RWPE2 (cell line): ENCODE measurements at regions not wholly inside any gene's neighbourhood (a gene's known extent, or its start where the extent isn't known, plus 50 kb on each side); places are given as distances from the start of the nearest gene placed in this dataset.

Experiments
- ATAC-seq: fragments of 200-7000 bp; cut with Tn5 transposase; 3 replicates; pipeline ENCODE4 v1.9.1; 2021; ENCODE audit warnings: low read depth
- DNase-seq: peaks from one replicate; pipeline ENCODE4 v3.0.0-alpha.2; 2020; ENCODE audit warnings: low spot score
- H3K27ac ChIP-seq: fragments of 450-650 bp; 2 replicates; pipeline ENCODE4 v1.5.1; 2017; ENCODE audit warnings: mild to moderate bottlenecking; ENCODE audit not compliant: poor library complexity, severe bottlenecking
- H3K27me3 ChIP-seq: fragments of 250-450 bp; sonication (Bioruptor Pico); 2 replicates; pipeline ENCODE4 v1.5.1; 2021; ENCODE audit warnings: mild to moderate bottlenecking, moderate library complexity; ENCODE audit not compliant: insufficient read depth, poor library complexity, severe bottlenecking
- H3K36me3 ChIP-seq: fragments of 250-450 bp; sonication (Bioruptor Pico); 2 replicates; pipeline ENCODE4 v1.5.1; 2020; ENCODE audit warnings: low read depth, mild to moderate bottlenecking, moderate library complexity
- H3K4me1 ChIP-seq: fragments of 250-450 bp; sonication (Bioruptor Pico); 2 replicates; pipeline ENCODE4 v1.5.1; 2021; ENCODE audit warnings: mild to moderate bottlenecking, moderate library complexity; ENCODE audit not compliant: insufficient read depth, poor library complexity, severe bottlenecking
- H3K4me3 ChIP-seq: fragments of 250-450 bp; sonication (Bioruptor Pico); 2 replicates; pipeline ENCODE4 v1.5.1; 2021; ENCODE audit warnings: mild to moderate bottlenecking, moderate library complexity; ENCODE audit not compliant: severe bottlenecking
- H3K9me3 ChIP-seq: fragments of 250-450 bp; sonication (Bioruptor Pico); 2 replicates; pipeline ENCODE4 v1.5.1; 2021; ENCODE audit warnings: mild to moderate bottlenecking, moderate library complexity; ENCODE audit not compliant: severe bottlenecking
- CTCF ChIP-seq: fragments of 450-650 bp; IDR thresholded peaks from one replicate; pipeline ENCODE4 v1.5.1; 2017; ENCODE audit warnings: mild to moderate bottlenecking, moderate library complexity; ENCODE audit not compliant: poor library complexity, severe bottlenecking

GRCh38 chr4:156346959-156347385 is 393.3 kb upstream of the CTSO start:
- no peak; the same call in 2 of the 3 replicates for ATAC-seq
- Histone ChIP-seq H3K36me3 (no peaks in the 10 kb centered on the region), H3K4me1 (peaks cover 9% of the 10 kb centered on the region), H3K9me3 (no peaks in the 10 kb centered on the region), H3K4me3 (no peak overlapping the region), H3K27me3 (no peaks in the 10 kb centered on the region), H3K27ac (peak overlapping the region; percentile 28)
- TF ChIP-seq CTCF: no peak
- no peak for DNase-seq

GRCh38 chr4:156344397-156344796 is 390.7 kb upstream of the CTSO start:
- no peaks in the 10 kb centered on the region for H3K27me3 ChIP-seq
- no peak overlapping the region for H3K27ac ChIP-seq
- H3K4me3 ChIP-seq: no peak overlapping the region
- H3K36me3 ChIP-seq: no peaks in the 10 kb centered on the region
- no peak for DNase-seq
- no peak for TF ChIP-seq CTCF
- no peaks in the 10 kb centered on the region for H3K9me3 ChIP-seq
- ATAC-seq: no peak
- peaks cover 9% of the 10 kb centered on the region for H3K4me1 ChIP-seq

- no peak overlapping the region for H3K27ac ChIP-seq
- no peak for TF ChIP-seq CTCF
- H3K4me1 ChIP-seq: no peaks in the 10 kb centered on the region
These were observed 382.8 kb upstream of the CTSO start for GRCh38 chr4:156336511-156336910.

GRCh38 chr4:156335721-156336120 is 382.1 kb upstream of the CTSO start:
- Histone ChIP-seq H3K27me3 (no peaks in the 10 kb centered on the region), H3K4me1 (no peaks in the 10 kb centered on the region), H3K36me3 (no peaks in the 10 kb centered on the region), H3K4me3 (no peak overlapping the region), H3K9me3 (no peaks in the 10 kb centered on the region), H3K27ac (no peak overlapping the region)
- DNase-seq (no peak), ATAC-seq (no peak)
- no peak for TF ChIP-seq CTCF

More at GRCh38 chr4:156336511-156336910, 382.8 kb upstream of the CTSO start:
- Histone ChIP-seq H3K27me3 (no peaks in the 10 kb centered on the region), H3K36me3 (no peaks in the 10 kb centered on the region), H3K4me3 (no peak overlapping the region), H3K9me3 (no peaks in the 10 kb centered on the region)
- ATAC-seq (no peak), DNase-seq (no peak)

GRCh38 chr4:156330436-156331031 is 376.9 kb upstream of the CTSO start:
- DNase-seq: no peak
- H3K4me1 ChIP-seq: no peaks in the 10 kb centered on the region
- TF ChIP-seq CTCF: no peak
- no peaks in the 10 kb centered on the region for H3K27me3 ChIP-seq
- H3K9me3 ChIP-seq: no peaks in the 10 kb centered on the region
- H3K36me3 ChIP-seq: no peaks in the 10 kb centered on the region
- no peak overlapping the region for H3K4me3 ChIP-seq
- no peak for ATAC-seq
- H3K27ac ChIP-seq: no peak overlapping the region
